ENCODE measurements at regions not wholly inside any gene's neighbourhood (a gene's known extent, or its start where the extent isn't known, plus 50 kb on each side); places are given as distances from the start of the nearest gene placed in this dataset.

- no TSS peak for BruUV-seq (replicated peaks)
Measured at GRCh38 chr1:193433599-193433998, 247.2 kb upstream of the B3GALT2 start.

DNA sequence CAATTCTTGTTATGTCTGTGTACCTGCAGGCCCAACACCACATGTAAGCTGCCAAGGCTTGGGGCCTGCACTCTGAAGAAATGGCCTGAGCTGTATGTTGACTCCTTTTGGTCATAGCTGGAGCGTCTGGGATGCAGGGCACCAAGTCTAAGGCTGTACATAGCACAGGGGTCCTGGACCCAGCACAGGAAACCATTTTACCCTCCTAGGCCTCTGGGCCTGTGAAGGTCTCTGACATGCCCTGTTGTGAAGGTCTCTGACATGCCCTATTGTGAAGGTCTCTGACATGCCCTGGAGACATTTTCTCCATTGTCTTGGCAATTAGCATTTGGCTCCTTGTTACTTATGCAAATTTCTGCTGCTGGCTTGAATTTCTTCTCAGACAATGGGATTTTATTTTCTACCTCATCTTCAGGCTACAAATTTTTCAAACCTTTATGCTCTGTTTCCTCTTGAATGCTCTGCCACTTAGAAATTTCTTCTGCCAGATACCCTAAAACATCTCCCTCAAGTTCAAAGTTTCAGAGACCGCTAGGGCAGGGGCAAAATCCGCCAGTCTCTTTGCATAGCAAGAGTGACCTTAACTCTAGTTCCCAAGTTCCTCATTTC, 246.7 kb upstream of the B3GALT2 start:
- TF ChIP-seq, protein P1, sequence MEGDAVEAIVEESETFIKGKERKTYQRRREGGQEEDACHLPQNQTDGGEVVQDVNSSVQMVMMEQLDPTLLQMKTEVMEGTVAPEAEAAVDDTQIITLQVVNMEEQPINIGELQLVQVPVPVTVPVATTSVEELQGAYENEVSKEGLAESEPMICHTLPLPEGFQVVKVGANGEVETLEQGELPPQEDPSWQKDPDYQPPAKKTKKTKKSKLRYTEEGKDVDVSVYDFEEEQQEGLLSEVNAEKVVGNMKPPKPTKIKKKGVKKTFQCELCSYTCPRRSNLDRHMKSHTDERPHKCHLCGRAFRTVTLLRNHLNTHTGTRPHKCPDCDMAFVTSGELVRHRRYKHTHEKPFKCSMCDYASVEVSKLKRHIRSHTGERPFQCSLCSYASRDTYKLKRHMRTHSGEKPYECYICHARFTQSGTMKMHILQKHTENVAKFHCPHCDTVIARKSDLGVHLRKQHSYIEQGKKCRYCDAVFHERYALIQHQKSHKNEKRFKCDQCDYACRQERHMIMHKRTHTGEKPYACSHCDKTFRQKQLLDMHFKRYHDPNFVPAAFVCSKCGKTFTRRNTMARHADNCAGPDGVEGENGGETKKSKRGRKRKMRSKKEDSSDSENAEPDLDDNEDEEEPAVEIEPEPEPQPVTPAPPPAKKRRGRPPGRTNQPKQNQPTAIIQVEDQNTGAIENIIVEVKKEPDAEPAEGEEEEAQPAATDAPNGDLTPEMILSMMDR (IDR thresholded peaks at IDR 0.05; ENCODE audit: insufficient read depth in 1 of 2, low read depth in 1 of 2, low read length in 1 of 2, severe bottlenecking in 1 of 2, unreplicated experiment in 1 of 2), result no peak
- no peak overlapping the region for H3K4me3 ChIP-seq (ENCODE audit: low read depth, low read length)
- H3K27me3 Mint-ChIP-seq (ENCODE audit: insufficient read depth, unreplicated experiment), result peaks cover 4% of the 10 kb centered on the region
- no peaks in the 10 kb centered on the region for H3K27me3 ChIP-seq (replicated peaks; ENCODE audit: control insufficient read depth, insufficient read depth, low read length)
- no peak overlapping the region for H3K4me3 Mint-ChIP-seq (ENCODE audit: unreplicated experiment)
- H3K9me3 ChIP-seq, result no peaks in the 10 kb centered on the region
- CTCF ChIA-PET, result no interaction called here
- H3K36me3 ChIP-seq (ENCODE audit: control insufficient read depth, insufficient read depth, low read length), result no peaks in the 10 kb centered on the region
- POLR2A ChIA-PET, result no interaction called here
- H3K36me3 Mint-ChIP-seq (ENCODE audit: insufficient read depth, unreplicated experiment), result no peaks in the 10 kb centered on the region
- H3K4me1 ChIP-seq, result 0 out of 2 replicates have a peak, but pooled peaks cover 8% of the 10 kb centered on the region
- no peak overlapping the region for H3K27ac Mint-ChIP-seq (ENCODE audit: unreplicated experiment)
- no TSS peak for BruUV-seq (replicated peaks)
- H3K4me1 Mint-ChIP-seq (ENCODE audit: low read depth, unreplicated experiment), result no peaks in the 10 kb centered on the region
- DNase-seq, result no peak
- intact Hi-C loops (cut with micrococcal nuclease; ENCODE audit: unreplicated experiment), result no loop called here
- H3K9me3 Mint-ChIP-seq (ENCODE audit: unreplicated experiment), result peaks cover 23% of the 10 kb centered on the region

More at GRCh38 chr1:193433599-193433998, 247.2 kb upstream of the B3GALT2 start:
- H3K9me3 Mint-ChIP-seq (ENCODE audit: unreplicated experiment), result peaks cover 23% of the 10 kb centered on the region
- 0 out of 2 replicates have a peak, but pooled peaks cover 8% of the 10 kb centered on the region for H3K4me1 ChIP-seq
- POLR2A ChIA-PET, result no interaction called here
- H3K9me3 ChIP-seq, result no peaks in the 10 kb centered on the region
- H3K4me3 ChIP-seq (ENCODE audit: low read depth, low read length), result no peak overlapping the region
- peaks cover 4% of the 10 kb centered on the region for H3K27me3 Mint-ChIP-seq (ENCODE audit: insufficient read depth, unreplicated experiment)
- H3K36me3 ChIP-seq (ENCODE audit: control insufficient read depth, insufficient read depth, low read length), result no peaks in the 10 kb centered on the region
- no peaks in the 10 kb centered on the region for H3K4me1 Mint-ChIP-seq (ENCODE audit: low read depth, unreplicated experiment)
- TF ChIP-seq, protein P1 (IDR thresholded peaks at IDR 0.05; ENCODE audit: insufficient read depth in 1 of 2, low read depth in 1 of 2, low read length in 1 of 2, severe bottlenecking in 1 of 2, unreplicated experiment in 1 of 2), result no peak
- DNase-seq, result no peak
- no peaks in the 10 kb centered on the region for H3K36me3 Mint-ChIP-seq (ENCODE audit: insufficient read depth, unreplicated experiment)
- H3K27ac Mint-ChIP-seq (ENCODE audit: unreplicated experiment), result no peak overlapping the region
- no peak overlapping the region for H3K4me3 Mint-ChIP-seq (ENCODE audit: unreplicated experiment)
- intact Hi-C loops (cut with micrococcal nuclease; ENCODE audit: unreplicated experiment), result no loop called here
- CTCF ChIA-PET, result no interaction called here
- no peaks in the 10 kb centered on the region for H3K27me3 ChIP-seq (replicated peaks; ENCODE audit: control insufficient read depth, insufficient read depth, low read length)

GRCh38 chr1:193431265-193431977, 245.0 kb upstream of the B3GALT2 start:
- no peak for DNase-seq
- Histone ChIP-seq H3K4me3 (ENCODE audit: low read depth, low read length) (no peak overlapping the region), H3K9me3 (no peaks in the 10 kb centered on the region), H3K36me3 (ENCODE audit: control insufficient read depth, insufficient read depth, low read length) (no peaks in the 10 kb centered on the region), H3K27me3 (replicated peaks; ENCODE audit: control insufficient read depth, insufficient read depth, low read length) (no peaks in the 10 kb centered on the region), H3K4me1 (0 out of 2 replicates have a peak, but pooled peaks cover 8% of the 10 kb centered on the region)
- Mint-ChIP-seq H3K9me3 (ENCODE audit: unreplicated experiment) (peaks cover 23% of the 10 kb centered on the region), H3K27ac (ENCODE audit: unreplicated experiment) (no peak overlapping the region), H3K36me3 (ENCODE audit: insufficient read depth, unreplicated experiment) (no peaks in the 10 kb centered on the region), H3K4me1 (ENCODE audit: low read depth, unreplicated experiment) (no peaks in the 10 kb centered on the region), H3K27me3 (ENCODE audit: insufficient read depth, unreplicated experiment) (peaks cover 4% of the 10 kb centered on the region), H3K4me3 (ENCODE audit: unreplicated experiment) (no peak overlapping the region)
- no TSS peak for BruUV-seq (replicated peaks)
- POLR2A ChIA-PET, result no interaction called here
- TF ChIP-seq, protein P1 (IDR thresholded peaks at IDR 0.05; ENCODE audit: insufficient read depth in 1 of 2, low read depth in 1 of 2, low read length in 1 of 2, severe bottlenecking in 1 of 2, unreplicated experiment in 1 of 2), result no peak
- intact Hi-C loops (cut with micrococcal nuclease; ENCODE audit: unreplicated experiment), result no loop called here
- CTCF ChIA-PET, result no interaction called here
